ENCODE measurements at regions not wholly inside any gene's neighbourhood (a gene's known extent, or its start where the extent isn't known, plus 50 kb on each side); places are given as distances from the start of the nearest gene placed in this dataset.

DNA sequence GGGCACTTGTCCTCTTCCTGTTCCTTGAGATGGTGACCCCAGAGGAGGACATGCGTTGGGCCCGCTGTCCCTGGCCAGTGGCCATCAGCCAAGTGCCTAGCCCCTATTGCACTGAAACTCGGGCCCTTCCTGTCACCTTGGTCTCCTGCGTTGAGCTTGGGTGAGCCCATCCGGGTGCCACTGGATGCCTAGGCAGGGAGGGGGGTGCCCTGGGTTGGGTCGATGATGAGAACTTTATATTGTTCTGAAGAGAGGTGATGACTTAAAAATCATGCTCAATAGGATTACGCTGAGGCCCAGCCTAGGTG is 221.8 kb downstream of the SNRPN start:
- peak; percentile 1 for DNase-seq
- no peak for TF ChIP-seq POLR2AphosphoS5 (IDR thresholded peaks at IDR 0.05)
- TF ChIP-seq, protein P1, sequence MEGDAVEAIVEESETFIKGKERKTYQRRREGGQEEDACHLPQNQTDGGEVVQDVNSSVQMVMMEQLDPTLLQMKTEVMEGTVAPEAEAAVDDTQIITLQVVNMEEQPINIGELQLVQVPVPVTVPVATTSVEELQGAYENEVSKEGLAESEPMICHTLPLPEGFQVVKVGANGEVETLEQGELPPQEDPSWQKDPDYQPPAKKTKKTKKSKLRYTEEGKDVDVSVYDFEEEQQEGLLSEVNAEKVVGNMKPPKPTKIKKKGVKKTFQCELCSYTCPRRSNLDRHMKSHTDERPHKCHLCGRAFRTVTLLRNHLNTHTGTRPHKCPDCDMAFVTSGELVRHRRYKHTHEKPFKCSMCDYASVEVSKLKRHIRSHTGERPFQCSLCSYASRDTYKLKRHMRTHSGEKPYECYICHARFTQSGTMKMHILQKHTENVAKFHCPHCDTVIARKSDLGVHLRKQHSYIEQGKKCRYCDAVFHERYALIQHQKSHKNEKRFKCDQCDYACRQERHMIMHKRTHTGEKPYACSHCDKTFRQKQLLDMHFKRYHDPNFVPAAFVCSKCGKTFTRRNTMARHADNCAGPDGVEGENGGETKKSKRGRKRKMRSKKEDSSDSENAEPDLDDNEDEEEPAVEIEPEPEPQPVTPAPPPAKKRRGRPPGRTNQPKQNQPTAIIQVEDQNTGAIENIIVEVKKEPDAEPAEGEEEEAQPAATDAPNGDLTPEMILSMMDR (IDR thresholded peaks at IDR 0.05): no peak
- no peak for TF ChIP-seq EP300 (IDR thresholded peaks at IDR 0.05; ENCODE audit: low read depth)
- no peak for TF ChIP-seq POLR2A (IDR thresholded peaks at IDR 0.05)
- Histone ChIP-seq H3K4me3 (no peak overlapping the region), H3K36me3 (no peaks in the 10 kb centered on the region), H3K4me1 (no peaks in the 10 kb centered on the region), H3K27me3 (no peaks in the 10 kb centered on the region), H3K9me3 (peaks cover 13 to 20% of the 10 kb centered on the region in 2 donors), H3K27ac (no peak overlapping the region)
- in situ Hi-C loops (cut with MboI; ENCODE audit: low pct_ligation_motif_present in 1 of 4, low pct_unique_long_range_greater_than_20kb in 1 of 4, low sequenced_read_pairs in 3 of 4) (no loop called here), intact Hi-C loops (cut with DNase I; ENCODE audit: low total_unique reads) (no loop called here)
- 88% methylated on average over 7 of the region's 7 CpGs; no CpG with 5 or more reads in 1 of the 2 donors for WGBS, 2 donors (ENCODE audit: low coverage in 1 of 2)

DNA sequence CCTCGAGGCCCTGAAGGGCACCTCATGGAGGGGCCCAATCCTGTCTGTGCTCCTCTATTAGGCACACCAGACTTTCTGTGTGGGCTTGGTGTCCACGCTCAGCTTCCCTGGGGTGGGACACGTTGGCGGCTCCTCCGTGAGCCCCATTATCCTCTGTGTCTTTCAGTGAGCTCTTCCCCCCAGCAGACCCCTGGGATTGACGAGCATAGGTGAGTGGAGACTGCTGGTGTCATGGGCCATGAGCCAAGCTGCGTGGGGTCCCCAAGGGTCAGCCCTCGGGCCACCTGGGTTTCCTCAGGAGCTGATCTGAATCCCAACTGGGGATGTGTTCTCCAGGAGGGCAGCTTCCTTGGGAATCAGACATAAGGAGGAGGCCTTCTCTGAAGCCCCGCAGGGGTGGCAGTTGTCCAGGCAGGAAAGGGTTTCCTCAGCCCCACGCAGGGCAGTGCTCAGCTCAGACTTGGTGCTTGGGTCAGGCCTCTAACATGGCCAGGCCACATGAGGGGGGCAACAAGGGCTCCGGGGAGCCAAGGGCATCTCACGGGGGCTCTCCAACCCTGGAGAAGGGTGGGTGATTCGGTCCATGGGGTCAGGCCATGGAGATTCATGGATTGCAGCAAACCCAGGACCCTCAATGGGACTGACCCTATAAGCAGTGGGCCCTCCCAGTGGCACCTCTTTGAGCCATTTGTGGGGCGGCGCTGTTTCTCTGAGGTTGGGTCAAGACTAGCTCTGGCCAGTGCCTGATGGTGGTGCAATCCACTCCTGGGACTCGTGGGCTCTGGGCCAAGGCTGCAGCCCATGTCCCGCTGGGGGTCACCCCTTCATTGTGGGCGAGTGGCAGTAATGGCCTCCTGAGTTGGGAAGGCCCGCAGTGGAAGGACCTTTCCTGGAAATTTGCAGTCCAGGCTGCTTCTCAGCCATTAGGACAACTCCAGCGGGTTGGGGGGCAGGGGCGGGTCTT is 222.5 kb downstream of the SNRPN start:
- peaks cover 13 to 20% of the 10 kb centered on the region in 2 donors for H3K9me3 ChIP-seq
- peak; percentile 2 for DNase-seq
- intact Hi-C loops (cut with DNase I; ENCODE audit: low total_unique reads): no loop called here
- no peak overlapping the region for H3K27ac ChIP-seq
- H3K36me3 ChIP-seq: no peaks in the 10 kb centered on the region
- WGBS, 2 donors (ENCODE audit: low coverage in 1 of 2): 81% methylated on average over 13 of the region's 21 CpGs; no CpG with 5 or more reads in 1 of the 2 donors
- no peaks in the 10 kb centered on the region for H3K4me1 ChIP-seq
- no peaks in the 10 kb centered on the region for H3K27me3 ChIP-seq
- in situ Hi-C loops (cut with MboI; ENCODE audit: low pct_ligation_motif_present in 1 of 4, low pct_unique_long_range_greater_than_20kb in 1 of 4, low sequenced_read_pairs in 3 of 4): no loop called here
- TF ChIP-seq, protein P1 (IDR thresholded peaks at IDR 0.05): no peak
- no peak for TF ChIP-seq POLR2AphosphoS5 (IDR thresholded peaks at IDR 0.05)
- no peak for TF ChIP-seq EP300 (IDR thresholded peaks at IDR 0.05; ENCODE audit: low read depth)
- TF ChIP-seq POLR2A (IDR thresholded peaks at IDR 0.05): no peak
- H3K4me3 ChIP-seq: no peak overlapping the region

DNA sequence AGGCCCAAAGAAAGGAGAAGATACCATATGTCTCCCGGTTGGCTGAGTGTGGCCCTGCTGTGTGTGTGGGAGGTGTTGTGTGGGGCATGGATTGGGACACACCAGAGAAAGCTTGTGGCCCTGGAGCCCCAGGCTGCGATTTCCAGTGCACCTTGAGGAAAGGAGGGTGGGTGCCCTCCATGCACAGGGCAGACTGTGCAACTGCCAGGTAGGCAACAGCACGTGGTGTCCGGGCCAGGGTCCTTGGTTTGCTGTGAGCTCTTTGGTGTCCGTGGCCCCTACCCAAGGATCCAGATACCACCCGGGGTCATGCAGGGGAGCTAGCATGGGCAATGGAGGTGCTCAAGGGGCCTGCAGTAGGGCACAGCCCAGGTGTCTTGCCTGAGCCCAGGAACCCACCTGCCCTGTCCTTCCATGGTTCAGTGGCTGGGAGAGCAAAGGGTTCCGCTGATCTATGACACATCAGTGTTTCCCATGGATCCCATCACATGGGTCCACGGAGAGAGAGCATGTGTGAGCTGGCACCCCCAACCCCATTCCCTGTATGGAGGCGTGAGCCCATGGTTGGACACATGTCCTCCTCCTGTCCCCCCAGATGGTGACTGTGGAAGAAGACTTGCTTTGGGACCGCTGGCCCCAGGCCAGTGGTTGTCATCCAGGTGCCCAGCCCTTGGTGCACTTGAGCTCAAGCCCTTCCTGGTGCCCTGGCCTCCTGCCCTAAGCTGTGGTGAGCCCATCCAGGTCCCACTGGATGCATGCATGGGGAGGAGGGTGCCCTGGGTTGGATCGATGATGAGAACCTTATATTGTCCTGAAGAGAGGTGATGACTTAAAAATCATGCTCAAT is 223.4 kb downstream of the SNRPN start:
- H3K9me3 ChIP-seq: peaks cover 8 to 15% of the 10 kb centered on the region in 2 donors
- TF ChIP-seq, protein P1 (IDR thresholded peaks at IDR 0.05): no peak
- TF ChIP-seq EP300 (IDR thresholded peaks at IDR 0.05; ENCODE audit: low read depth) (no peak), POLR2AphosphoS5 (IDR thresholded peaks at IDR 0.05) (no peak), POLR2A (IDR thresholded peaks at IDR 0.05) (no peak)
- 93% methylated on average over 10 of the region's 11 CpGs; no CpG with 5 or more reads in 1 of the 2 donors for WGBS, 2 donors (ENCODE audit: low coverage in 1 of 2)
- H3K36me3 ChIP-seq: no peaks in the 10 kb centered on the region
- peak; percentile 2 for DNase-seq
- in situ Hi-C loops (cut with MboI; ENCODE audit: low pct_ligation_motif_present in 1 of 4, low pct_unique_long_range_greater_than_20kb in 1 of 4, low sequenced_read_pairs in 3 of 4): no loop called here
- H3K27me3 ChIP-seq: no peaks in the 10 kb centered on the region
- H3K4me3 ChIP-seq: no peak overlapping the region
- no peak overlapping the region for H3K27ac ChIP-seq
- intact Hi-C loops (cut with DNase I; ENCODE audit: low total_unique reads): no loop called here
- no peaks in the 10 kb centered on the region for H3K4me1 ChIP-seq

All from transverse colon (tissue), 4 donors.